ENCODE measurements at regions not wholly inside any gene's neighbourhood (a gene's known extent, or its start where the extent isn't known, plus 50 kb on each side); places are given as distances from the start of the nearest gene placed in this dataset.

DNA sequence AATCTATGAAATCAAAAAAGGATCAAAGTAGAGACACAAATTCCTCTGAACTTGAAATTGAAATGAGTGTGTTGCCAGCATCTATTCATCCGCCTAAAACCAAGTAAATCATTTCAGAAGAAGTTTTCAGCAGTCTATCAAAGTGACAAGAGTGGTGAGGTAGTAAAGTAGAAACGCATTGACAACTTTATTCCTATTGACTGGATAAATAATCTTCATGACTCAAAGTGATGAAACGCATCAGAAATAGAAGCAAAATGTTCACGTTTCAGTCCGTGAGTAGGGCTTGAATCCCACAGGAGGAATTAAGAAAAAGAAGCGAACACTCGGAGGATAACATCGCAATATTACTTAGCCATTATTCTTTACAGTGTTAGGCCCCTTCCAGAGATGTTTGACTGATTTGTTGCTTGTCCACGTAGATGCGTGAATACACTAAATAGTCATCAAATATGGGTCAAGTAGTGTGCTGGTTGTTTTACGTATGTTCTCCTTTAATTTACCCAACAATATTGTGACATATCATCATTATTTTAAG, 314.4 kb downstream of the PLK2 start:
- no peak for TF ChIP-seq EZH2 (optimal IDR thresholded peaks at IDR 0.05; ENCODE audit: low read depth, low read length)
- TF ChIP-seq, protein P1, sequence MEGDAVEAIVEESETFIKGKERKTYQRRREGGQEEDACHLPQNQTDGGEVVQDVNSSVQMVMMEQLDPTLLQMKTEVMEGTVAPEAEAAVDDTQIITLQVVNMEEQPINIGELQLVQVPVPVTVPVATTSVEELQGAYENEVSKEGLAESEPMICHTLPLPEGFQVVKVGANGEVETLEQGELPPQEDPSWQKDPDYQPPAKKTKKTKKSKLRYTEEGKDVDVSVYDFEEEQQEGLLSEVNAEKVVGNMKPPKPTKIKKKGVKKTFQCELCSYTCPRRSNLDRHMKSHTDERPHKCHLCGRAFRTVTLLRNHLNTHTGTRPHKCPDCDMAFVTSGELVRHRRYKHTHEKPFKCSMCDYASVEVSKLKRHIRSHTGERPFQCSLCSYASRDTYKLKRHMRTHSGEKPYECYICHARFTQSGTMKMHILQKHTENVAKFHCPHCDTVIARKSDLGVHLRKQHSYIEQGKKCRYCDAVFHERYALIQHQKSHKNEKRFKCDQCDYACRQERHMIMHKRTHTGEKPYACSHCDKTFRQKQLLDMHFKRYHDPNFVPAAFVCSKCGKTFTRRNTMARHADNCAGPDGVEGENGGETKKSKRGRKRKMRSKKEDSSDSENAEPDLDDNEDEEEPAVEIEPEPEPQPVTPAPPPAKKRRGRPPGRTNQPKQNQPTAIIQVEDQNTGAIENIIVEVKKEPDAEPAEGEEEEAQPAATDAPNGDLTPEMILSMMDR (IDR thresholded peaks at IDR 0.05; ENCODE audit: low read length), result no peak

Data from MM.1S (cell line).